Muscle of leg (tissue), 3 donors: ENCODE measurements at regions not wholly inside any gene's neighbourhood (a gene's known extent, or its start where the extent isn't known, plus 50 kb on each side); places are given as distances from the start of the nearest gene placed in this dataset.
"Not testable (repeated sequence)": the region's sequence is repeated elsewhere in the genome, so short reads cannot be mapped to it uniquely, and the experiment has no call there.

Experiments
- DNase-seq: peaks from one replicate; pipeline ENCODE4 v3.0.0; 2013
- H3K27ac ChIP-seq: one replicate; pipeline ENCODE4 v1.5.1; 2013; ENCODE audit warnings: mild to moderate bottlenecking, low read length, control low read depth
- H3K27me3 ChIP-seq: one replicate; pipeline ENCODE4 v1.6.1; 2013; ENCODE audit warnings: low read length; ENCODE audit not compliant: control insufficient read depth, insufficient read depth
- H3K36me3 ChIP-seq: one replicate; pipeline ENCODE4 v1.6.1; 2013; ENCODE audit warnings: low read length; ENCODE audit not compliant: control insufficient read depth, insufficient read depth
- H3K4me1 ChIP-seq: one replicate; pipeline ENCODE4 v1.6.1; 2013; ENCODE audit warnings: low read length; ENCODE audit not compliant: control insufficient read depth, insufficient read depth
- H3K4me3 ChIP-seq: one replicate; pipeline ENCODE4 v1.5.1; 2013; ENCODE audit warnings: low read length, control low read depth
- H3K9me3 ChIP-seq: replicated peaks from 2 replicates; pipeline ENCODE4 v1.6.1; 2013; ENCODE audit warnings: low read depth, low read length; ENCODE audit not compliant: control insufficient read depth
- WGBS: methylation state at CpG from one replicate; pipeline ENCODE4 v1.1.5; 2013; ENCODE audit warnings: missing lambda C conversion rate; ENCODE audit not compliant: insufficient coverage; 5-methylcytosine and 5-hydroxymethylcytosine counted together

DNA sequence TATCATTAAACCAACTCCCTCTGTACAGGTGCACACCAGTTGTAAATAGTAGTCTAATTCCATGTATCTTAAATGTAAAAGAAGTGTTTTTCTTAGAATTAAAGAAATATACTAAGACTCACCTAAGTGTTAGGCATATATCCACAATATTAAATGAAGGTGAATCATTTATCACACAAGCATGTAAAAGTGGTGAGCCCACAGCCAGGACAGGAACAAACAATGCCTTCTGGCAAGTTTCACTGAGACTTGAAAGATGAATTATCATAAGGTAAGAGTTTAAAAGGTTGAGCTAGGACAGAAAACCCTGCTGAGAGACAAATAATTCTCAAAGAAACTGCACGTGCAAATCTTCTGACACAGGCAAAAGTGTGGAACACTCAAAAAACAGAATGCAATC lies 832.5 kb downstream of the TAF11L14 start:
- Histone ChIP-seq H3K9me3 (no peaks in the 10 kb centered on the region), H3K27me3 (no peaks in the 10 kb centered on the region), H3K4me1 (no peaks in the 10 kb centered on the region), H3K4me3 (no peak overlapping the region), H3K36me3 (no peaks in the 10 kb centered on the region), H3K27ac (no peak overlapping the region)
- DNase-seq = no peak
- WGBS = 33% methylated on average over 1 of the region's 1 CpG

DNA sequence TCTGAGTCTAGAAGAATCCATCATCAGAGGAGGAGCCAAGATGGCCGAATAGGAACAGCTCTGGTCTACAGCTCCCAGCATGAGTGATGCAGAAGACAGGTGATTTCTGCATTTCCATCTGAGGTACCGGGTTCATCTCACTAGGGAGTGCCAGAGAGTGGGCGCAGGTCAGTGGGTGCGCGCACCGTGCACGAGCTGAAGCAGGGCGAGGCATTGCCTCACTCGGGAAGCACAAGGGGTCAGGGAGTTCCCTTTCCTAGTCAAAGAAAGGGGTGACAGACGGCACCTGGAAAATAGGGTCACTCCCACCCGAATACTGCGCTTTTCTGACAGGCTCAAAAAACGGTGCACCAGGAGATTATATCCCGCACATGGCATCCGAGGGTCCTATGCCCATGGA lies 837.5 kb downstream of the TAF11L14 start:
- H3K27me3 ChIP-seq, H3K36me3 ChIP-seq, H3K4me3 ChIP-seq, H3K27ac ChIP-seq, H3K4me1 ChIP-seq, H3K9me3 ChIP-seq, DNase-seq: not testable (repeated sequence)
- 94% methylated on average over 12 of the region's 15 CpGs for WGBS

DNA sequence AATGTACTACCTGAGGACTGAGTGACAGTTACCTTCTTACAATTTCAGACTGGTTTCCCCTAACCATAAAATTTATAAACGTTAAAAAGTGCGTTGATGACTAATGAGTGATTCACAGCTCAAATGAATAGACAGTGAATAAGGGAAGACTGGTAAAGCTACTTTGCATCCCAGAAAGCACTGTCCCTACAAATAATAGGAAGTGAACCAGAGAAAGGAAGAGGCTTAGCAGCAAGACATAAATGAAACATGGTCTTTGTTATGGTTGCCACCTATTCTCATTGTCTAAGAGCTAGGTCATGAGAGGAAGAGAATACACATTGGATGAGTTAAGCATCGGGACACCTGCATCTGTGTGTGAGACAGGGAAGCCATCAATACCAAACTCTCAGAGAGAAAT lies 849.2 kb downstream of the TAF11L14 start:
- Histone ChIP-seq H3K36me3 (no peaks in the 10 kb centered on the region), H3K4me1 (no peaks in the 10 kb centered on the region), H3K27ac (no peak overlapping the region), H3K4me3 (no peak overlapping the region), H3K27me3 (no peaks in the 10 kb centered on the region), H3K9me3 (no peaks in the 10 kb centered on the region)
- no peak for DNase-seq
- WGBS = no CpG with 5 or more reads among the region's 3 CpGs

DNA sequence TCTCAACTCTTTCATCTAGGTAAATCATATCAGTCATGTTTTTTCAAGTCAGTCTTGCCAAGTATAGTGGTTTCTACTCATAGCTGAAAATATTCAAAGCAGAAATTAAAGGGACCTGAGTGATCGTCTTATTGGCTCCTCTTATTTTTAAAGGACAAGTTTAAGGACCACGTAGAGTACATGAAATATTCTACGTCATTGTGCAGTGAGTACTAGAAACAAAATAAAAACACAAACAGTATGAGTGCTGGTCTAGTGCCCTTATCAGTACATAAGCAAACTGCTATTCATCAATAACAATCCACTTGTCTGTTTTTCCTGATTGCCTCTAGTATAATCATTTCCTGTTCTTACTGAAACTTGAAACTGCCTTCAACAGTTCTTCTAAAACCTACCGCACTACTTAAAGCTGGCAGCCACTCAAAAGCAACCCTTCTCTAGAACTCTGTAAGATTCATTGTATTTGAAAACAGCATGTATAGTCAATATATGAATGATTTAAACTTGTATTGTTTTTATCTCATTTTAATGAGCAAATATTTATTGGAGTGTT lies 853.7 kb downstream of the TAF11L14 start:
- DNase-seq = no peak
- no CpG with 5 or more reads among the region's 4 CpGs for WGBS
- H3K27ac ChIP-seq = no peak overlapping the region

DNA sequence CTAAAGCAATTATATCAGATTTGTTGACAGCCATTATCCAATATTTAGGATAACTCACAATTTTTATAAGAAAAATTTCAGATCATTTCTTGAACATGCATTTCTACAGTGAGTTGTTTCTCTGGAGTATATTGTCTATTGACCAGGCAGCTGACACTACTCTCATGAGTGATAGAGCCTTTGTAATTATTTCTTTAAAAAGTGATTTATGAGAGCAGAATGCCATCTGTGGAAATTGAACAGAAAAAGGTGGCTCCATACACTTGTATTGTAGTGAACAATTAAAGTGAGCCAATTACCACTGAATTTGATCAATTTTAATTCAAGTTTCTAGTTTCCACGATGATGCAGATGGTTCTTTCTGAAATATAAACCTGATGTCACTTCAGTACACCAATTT lies 855.4 kb downstream of the TAF11L14 start:
- Histone ChIP-seq H3K4me3 (no peak overlapping the region), H3K4me1 (no peaks in the 10 kb centered on the region), H3K9me3 (no peaks in the 10 kb centered on the region), H3K27me3 (no peaks in the 10 kb centered on the region), H3K36me3 (no peaks in the 10 kb centered on the region), H3K27ac (no peak overlapping the region)
- DNase-seq = no peak
- no CpG with 5 or more reads among the region's 1 CpG for WGBS

More for the DNA sequence above, 853.7 kb downstream of the TAF11L14 start:
- Histone ChIP-seq H3K4me1 (no peaks in the 10 kb centered on the region), H3K27me3 (no peaks in the 10 kb centered on the region), H3K9me3 (no peaks in the 10 kb centered on the region), H3K4me3 (no peak overlapping the region), H3K36me3 (no peaks in the 10 kb centered on the region)

DNA sequence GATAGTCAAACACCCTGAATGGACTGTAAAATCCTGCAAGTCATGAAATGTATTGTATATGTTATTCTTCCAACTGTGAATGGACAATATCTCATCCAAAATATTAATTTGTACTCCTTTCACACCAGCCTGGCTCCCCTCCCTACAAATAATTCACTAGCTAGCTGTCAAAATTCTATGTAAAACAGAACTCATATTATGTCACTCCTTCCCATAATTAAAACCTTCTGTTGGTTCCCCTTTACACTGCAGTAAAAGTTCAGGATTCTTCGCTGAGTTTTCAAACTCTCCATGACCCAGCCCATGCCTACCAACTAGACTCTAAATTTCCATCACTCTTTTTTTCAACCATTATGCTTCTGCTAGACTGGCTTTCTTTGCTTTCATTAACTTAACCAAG lies 857.1 kb downstream of the TAF11L14 start:
- Histone ChIP-seq H3K36me3 (no peaks in the 10 kb centered on the region), H3K27me3 (no peaks in the 10 kb centered on the region), H3K4me3 (no peak overlapping the region), H3K4me1 (no peaks in the 10 kb centered on the region), H3K9me3 (no peaks in the 10 kb centered on the region), H3K27ac (no peak overlapping the region)
- DNase-seq = peak; percentile 35
- WGBS = 47% methylated on average over 1 of the region's 1 CpG

DNA sequence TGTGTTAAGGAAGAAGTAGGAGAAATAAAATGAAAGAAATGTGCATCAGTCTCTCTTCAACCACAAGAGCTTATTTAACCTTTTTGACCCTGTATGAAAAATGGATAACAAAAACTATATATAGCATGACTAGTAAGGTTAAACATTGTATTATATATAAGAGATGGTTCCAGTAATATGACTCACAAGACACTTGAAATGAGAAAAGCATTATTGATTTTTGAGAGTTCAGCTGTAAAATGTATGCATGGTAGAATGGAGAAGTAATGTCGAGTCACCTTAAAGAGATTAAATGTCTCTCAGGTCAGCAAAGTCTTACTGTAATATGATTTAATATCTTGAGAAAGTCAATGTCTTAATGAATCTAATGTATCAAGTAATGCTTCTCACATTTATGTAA lies 860.9 kb downstream of the TAF11L14 start:
- Histone ChIP-seq H3K4me1 (no peaks in the 10 kb centered on the region), H3K27ac (no peak overlapping the region), H3K27me3 (no peaks in the 10 kb centered on the region), H3K4me3 (no peak overlapping the region), H3K36me3 (no peaks in the 10 kb centered on the region), H3K9me3 (no peaks in the 10 kb centered on the region)
- no CpG with 5 or more reads among the region's 1 CpG for WGBS
- DNase-seq = no peak

DNA sequence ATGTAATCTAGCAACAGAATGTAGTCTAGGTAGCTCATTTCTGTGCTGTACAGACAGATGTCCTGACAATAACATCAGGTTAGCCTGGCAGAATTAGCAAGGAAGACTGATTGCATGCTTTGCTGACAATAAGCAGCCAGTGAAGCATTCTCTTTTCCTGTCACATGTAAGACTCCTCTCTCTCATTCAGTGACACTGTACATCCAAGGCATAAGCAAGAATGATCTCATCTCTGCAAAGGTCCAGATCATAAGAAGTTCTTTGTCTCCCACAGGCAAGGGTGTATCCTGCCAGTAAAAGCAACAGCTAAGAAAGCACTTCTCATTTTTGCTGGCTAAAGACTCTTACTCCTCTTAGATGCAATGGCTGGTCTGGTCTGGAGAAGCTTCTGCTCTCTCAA lies 861.8 kb downstream of the TAF11L14 start:
- H3K27ac ChIP-seq = no peak overlapping the region
- no peaks in the 10 kb centered on the region for H3K27me3 ChIP-seq
- no peak overlapping the region for H3K4me3 ChIP-seq
- no peaks in the 10 kb centered on the region for H3K36me3 ChIP-seq
- no peaks in the 10 kb centered on the region for H3K9me3 ChIP-seq
- no peak for DNase-seq
- no peaks in the 10 kb centered on the region for H3K4me1 ChIP-seq

DNA sequence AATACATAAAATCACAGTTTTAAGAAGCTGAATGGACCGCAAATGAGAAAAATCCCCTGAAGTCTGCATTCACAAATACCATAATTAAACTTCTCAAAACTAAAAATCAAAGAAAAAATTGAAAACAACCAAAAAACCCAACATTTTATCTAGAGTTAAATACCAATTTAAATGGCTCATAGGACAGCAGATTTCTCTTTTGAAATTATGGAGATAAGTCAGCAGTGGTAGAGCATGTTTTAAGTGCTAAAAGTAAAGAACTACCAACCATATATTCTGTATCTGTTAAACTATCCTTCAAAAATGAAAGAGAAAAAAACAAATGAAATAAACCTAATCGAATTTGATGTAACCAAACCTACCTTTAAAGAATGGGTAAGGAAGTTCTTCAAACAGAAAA lies 862.8 kb downstream of the TAF11L14 start:
- WGBS = no CpG with 5 or more reads among the region's 2 CpGs
- H3K36me3 ChIP-seq = no peaks in the 10 kb centered on the region
- H3K9me3 ChIP-seq = no peaks in the 10 kb centered on the region
- no peak for DNase-seq
- no peaks in the 10 kb centered on the region for H3K4me1 ChIP-seq
- H3K27me3 ChIP-seq = no peaks in the 10 kb centered on the region
- H3K4me3 ChIP-seq = no peak overlapping the region
- no peak overlapping the region for H3K27ac ChIP-seq

DNA sequence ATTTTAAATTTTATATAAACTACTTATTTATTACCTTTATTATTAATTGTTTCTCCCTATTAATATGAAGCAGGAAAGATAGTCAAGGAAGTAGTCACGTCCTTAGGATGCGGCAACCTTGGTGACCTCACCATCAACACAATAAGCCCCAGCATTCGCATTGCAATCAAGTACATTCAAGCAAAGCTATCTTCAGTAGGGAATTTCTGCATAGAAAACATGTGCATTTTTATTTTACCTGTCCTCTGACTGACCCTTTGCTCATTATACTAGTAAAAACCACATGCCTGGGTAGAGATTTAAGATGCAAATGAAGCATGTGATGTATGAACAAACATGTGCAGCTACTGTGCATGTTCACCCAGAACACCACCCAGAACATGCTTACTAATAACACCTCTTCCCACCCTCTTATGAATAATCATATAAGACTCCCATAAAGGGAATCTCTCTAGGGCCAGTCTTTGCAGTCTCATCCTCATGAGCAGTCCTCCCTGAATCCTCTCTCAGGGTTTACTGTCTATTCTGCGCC lies 869.6 kb downstream of the TAF11L14 start:
- Histone ChIP-seq H3K36me3 (no peaks in the 10 kb centered on the region), H3K27ac (no peak overlapping the region), H3K9me3 (no peaks in the 10 kb centered on the region), H3K4me3 (no peak overlapping the region), H3K27me3 (no peaks in the 10 kb centered on the region), H3K4me1 (no peaks in the 10 kb centered on the region)
- no CpG with 5 or more reads among the region's 4 CpGs for WGBS
- DNase-seq = no peak

DNA sequence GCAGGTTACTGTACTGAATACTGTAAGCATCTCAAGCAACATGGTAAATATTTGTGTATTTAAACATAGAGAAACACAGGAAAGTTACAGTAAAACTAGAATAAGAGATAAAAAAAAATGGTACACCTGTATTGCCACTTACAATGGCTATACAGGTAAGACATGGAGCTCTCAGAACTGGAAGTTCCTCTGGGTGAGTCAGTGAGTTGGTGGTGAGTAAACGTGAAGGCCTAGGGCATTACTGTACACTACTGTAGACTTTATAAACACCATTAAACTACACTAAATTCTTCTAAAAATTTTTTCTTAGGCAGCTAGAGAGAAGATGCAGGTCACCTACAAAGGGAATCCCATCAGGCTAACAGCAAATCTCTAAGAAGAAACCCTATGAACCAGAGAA lies 872.9 kb downstream of the TAF11L14 start:
- DNase-seq = no peak

More for the DNA sequence above, 872.9 kb downstream of the TAF11L14 start:
- Histone ChIP-seq H3K9me3 (no peaks in the 10 kb centered on the region), H3K27me3 (no peaks in the 10 kb centered on the region), H3K27ac (no peak overlapping the region), H3K4me3 (no peak overlapping the region), H3K4me1 (no peaks in the 10 kb centered on the region), H3K36me3 (no peaks in the 10 kb centered on the region)
- no CpG with 5 or more reads among the region's 1 CpG for WGBS
